GM06990 (cell line): ENCODE measurements at regions not wholly inside any gene's neighbourhood (a gene's known extent, or its start where the extent isn't known, plus 50 kb on each side); places are given as distances from the start of the nearest gene placed in this dataset.

Experiments used
- DNase-seq: peaks from one replicate; pipeline ENCODE4 v3.0.0-alpha.2; 2011; ENCODE audit not compliant: insufficient read length; ENCODE audit errors: extremely low read depth
- H3K27me3 ChIP-seq: replicated peaks from 2 replicates; pipeline ENCODE4 v1.6.0; 2011; ENCODE audit warnings: low read length; ENCODE audit not compliant: control insufficient read depth, insufficient read depth
- H3K36me3 ChIP-seq: 2 replicates; pipeline ENCODE4 v1.5.1; 2011; ENCODE audit warnings: low read length; ENCODE audit not compliant: control insufficient read depth, insufficient read depth
- H3K4me3 ChIP-seq: replicated peaks from 2 replicates; pipeline ENCODE4 v1.5.1; 2011; ENCODE audit warnings: low read depth, mild to moderate bottlenecking, control low read depth, low read length
- CTCF ChIP-seq: IDR thresholded peaks from 2 replicates; pipeline ENCODE4 v1.5.1; 2011; ENCODE audit warnings: low read length, control low read depth, mild to moderate bottlenecking, inconsistent platforms; ENCODE audit not compliant: insufficient read depth, poor library complexity, severe bottlenecking

- Histone ChIP-seq H3K4me3 (no peak overlapping the region), H3K36me3 (no peaks in the 10 kb centered on the region), H3K27me3 (no peaks in the 10 kb centered on the region)
- TF ChIP-seq CTCF, result no peak
- no peak for DNase-seq
These were observed 93.1 kb downstream of the LMO4 start for GRCh38 chr1:87421809-87422208.

GRCh38 chr1:87424541-87424940 lies 95.9 kb downstream of the LMO4 start:
- no peaks in the 10 kb centered on the region for H3K27me3 ChIP-seq
- no peaks in the 10 kb centered on the region for H3K36me3 ChIP-seq
- no peak overlapping the region for H3K4me3 ChIP-seq
- no peak for TF ChIP-seq CTCF
- no peak for DNase-seq

GRCh38 chr1:87426463-87427249 lies 98.0 kb downstream of the LMO4 start:
- no peaks in the 10 kb centered on the region for H3K27me3 ChIP-seq
- DNase-seq, result no peak

GRCh38 chr1:87428367-87428766 lies 99.7 kb downstream of the LMO4 start:
- Histone ChIP-seq H3K36me3 (no peaks in the 10 kb centered on the region), H3K4me3 (no peak overlapping the region), H3K27me3 (no peaks in the 10 kb centered on the region)
- DNase-seq, result no peak
- TF ChIP-seq CTCF, result no peak

More at GRCh38 chr1:87426463-87427249, 98.0 kb downstream of the LMO4 start:
- H3K36me3 ChIP-seq, result no peaks in the 10 kb centered on the region
- no peak overlapping the region for H3K4me3 ChIP-seq
- TF ChIP-seq CTCF, result no peak

GRCh38 chr1:87428883-87429282 lies 100.2 kb downstream of the LMO4 start:
- H3K36me3 ChIP-seq, result no peaks in the 10 kb centered on the region
- no peak for DNase-seq
- no peaks in the 10 kb centered on the region for H3K27me3 ChIP-seq
- H3K4me3 ChIP-seq, result no peak overlapping the region
- TF ChIP-seq CTCF, result no peak
